Ishikawa (cell line): ENCODE measurements at regions not wholly inside any gene's neighbourhood (a gene's known extent, or its start where the extent isn't known, plus 50 kb on each side); places are given as distances from the start of the nearest gene placed in this dataset.
A peak's percentile ranks its signal among the peaks of the same experiment; 100 is the strongest.

Source experiments
- CEBPB ChIP-seq: IDR thresholded peaks from 2 replicates; pipeline ENCODE4 v1.6.1; 2012
- CREB1 ChIP-seq: IDR thresholded peaks from 2 replicates; pipeline ENCODE4 v1.6.1; 2012; ENCODE audit warnings: low read depth
- EGR1 ChIP-seq: IDR thresholded peaks from 2 replicates; pipeline ENCODE4 v1.6.1; 2012
- EP300 ChIP-seq: IDR thresholded peaks from 2 replicates; pipeline ENCODE4 v1.6.1; 2012; ENCODE audit warnings: borderline replicate concordance
- FOXM1 ChIP-seq: IDR thresholded peaks from 2 replicates; pipeline ENCODE4 v1.6.1; 2012; ENCODE audit warnings: low read depth, borderline replicate concordance
- NFIC ChIP-seq: IDR thresholded peaks from 2 replicates; pipeline ENCODE4 v1.6.1; 2012
- RAD21 ChIP-seq: IDR thresholded peaks from 2 replicates; pipeline ENCODE4 v1.6.1; 2012; ENCODE audit warnings: low read depth
- TAF1 ChIP-seq: IDR thresholded peaks from 2 replicates; pipeline ENCODE4 v1.6.1; 2012; ENCODE audit warnings: low read depth, mild to moderate bottlenecking
- TCF12 ChIP-seq: IDR thresholded peaks from 2 replicates; pipeline ENCODE4 v1.6.1; 2012; ENCODE audit warnings: low read depth
- TEAD4 ChIP-seq: IDR thresholded peaks from 2 replicates; pipeline ENCODE4 v1.6.1; 2012
- YY1 ChIP-seq: IDR thresholded peaks from 2 replicates; pipeline ENCODE4 v1.6.1; 2012; ENCODE audit warnings: low read depth
- ZBTB7A ChIP-seq: IDR thresholded peaks from 2 replicates; pipeline ENCODE4 v1.6.1; 2012; ENCODE audit warnings: low read depth
- TF ChIP-seq, protein P1 (sequence below): IDR thresholded peaks from 2 replicates; pipeline ENCODE4 v1.6.1; 2012; ENCODE audit warnings: low read depth, mild to moderate bottlenecking
- TF ChIP-seq, protein P2 (sequence below): IDR thresholded peaks from 2 replicates; pipeline ENCODE4 v1.6.1; 2012
- TF ChIP-seq, protein P3 (sequence below): IDR thresholded peaks from 2 replicates; pipeline ENCODE4 v1.6.1; 2012

DNA sequence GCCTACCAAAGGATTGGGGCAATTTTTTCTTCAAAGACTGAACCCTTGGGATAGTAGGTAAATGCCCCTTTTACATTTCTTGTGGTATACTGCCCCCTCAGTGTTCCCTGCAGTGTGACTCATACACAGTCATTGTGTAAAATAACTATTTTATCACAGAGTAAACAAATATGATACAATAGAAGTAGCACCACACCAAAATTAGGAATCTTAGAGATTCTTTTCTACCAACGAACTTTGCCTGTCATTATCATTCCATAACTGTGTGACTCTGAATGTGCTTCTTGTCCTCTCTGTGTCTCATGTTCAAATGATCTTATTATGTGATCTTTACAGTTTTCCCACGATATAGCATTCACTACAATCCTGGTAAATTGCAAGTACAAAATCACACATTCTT lies 517.0 kb downstream of the ZIC3 start:
- TF ChIP-seq TCF12, result no peak
- TF ChIP-seq, protein P1, sequence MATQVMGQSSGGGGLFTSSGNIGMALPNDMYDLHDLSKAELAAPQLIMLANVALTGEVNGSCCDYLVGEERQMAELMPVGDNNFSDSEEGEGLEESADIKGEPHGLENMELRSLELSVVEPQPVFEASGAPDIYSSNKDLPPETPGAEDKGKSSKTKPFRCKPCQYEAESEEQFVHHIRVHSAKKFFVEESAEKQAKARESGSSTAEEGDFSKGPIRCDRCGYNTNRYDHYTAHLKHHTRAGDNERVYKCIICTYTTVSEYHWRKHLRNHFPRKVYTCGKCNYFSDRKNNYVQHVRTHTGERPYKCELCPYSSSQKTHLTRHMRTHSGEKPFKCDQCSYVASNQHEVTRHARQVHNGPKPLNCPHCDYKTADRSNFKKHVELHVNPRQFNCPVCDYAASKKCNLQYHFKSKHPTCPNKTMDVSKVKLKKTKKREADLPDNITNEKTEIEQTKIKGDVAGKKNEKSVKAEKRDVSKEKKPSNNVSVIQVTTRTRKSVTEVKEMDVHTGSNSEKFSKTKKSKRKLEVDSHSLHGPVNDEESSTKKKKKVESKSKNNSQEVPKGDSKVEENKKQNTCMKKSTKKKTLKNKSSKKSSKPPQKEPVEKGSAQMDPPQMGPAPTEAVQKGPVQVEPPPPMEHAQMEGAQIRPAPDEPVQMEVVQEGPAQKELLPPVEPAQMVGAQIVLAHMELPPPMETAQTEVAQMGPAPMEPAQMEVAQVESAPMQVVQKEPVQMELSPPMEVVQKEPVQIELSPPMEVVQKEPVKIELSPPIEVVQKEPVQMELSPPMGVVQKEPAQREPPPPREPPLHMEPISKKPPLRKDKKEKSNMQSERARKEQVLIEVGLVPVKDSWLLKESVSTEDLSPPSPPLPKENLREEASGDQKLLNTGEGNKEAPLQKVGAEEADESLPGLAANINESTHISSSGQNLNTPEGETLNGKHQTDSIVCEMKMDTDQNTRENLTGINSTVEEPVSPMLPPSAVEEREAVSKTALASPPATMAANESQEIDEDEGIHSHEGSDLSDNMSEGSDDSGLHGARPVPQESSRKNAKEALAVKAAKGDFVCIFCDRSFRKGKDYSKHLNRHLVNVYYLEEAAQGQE, result no peak

DNA sequence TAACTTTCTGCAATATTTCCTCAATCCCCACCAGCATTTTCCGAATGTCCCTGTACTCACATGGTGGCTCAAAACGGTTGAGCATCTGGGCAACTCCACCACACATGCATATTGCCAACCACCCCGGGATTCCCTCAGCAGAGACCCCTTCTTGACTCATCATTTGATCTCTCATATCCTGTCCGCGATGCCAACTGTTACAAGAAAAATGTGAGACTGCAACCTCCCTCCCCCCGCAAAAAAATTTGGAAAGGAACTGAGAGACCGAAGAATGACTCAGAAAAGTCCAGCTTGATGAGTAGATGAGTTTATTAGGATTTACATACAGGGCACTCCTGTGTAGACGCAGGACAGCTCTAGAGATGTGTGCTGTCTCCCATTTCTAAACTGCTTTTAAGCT lies 561.4 kb downstream of the ZIC3 start:
- TF ChIP-seq TCF12 (no peak), FOXM1 (no peak), EP300 (no peak), CREB1 (no peak), CEBPB (no peak), TAF1 (no peak), TEAD4 (no peak), RAD21 (no peak), ZBTB7A (no peak), EGR1 (no peak)
- TF ChIP-seq, protein P2, sequence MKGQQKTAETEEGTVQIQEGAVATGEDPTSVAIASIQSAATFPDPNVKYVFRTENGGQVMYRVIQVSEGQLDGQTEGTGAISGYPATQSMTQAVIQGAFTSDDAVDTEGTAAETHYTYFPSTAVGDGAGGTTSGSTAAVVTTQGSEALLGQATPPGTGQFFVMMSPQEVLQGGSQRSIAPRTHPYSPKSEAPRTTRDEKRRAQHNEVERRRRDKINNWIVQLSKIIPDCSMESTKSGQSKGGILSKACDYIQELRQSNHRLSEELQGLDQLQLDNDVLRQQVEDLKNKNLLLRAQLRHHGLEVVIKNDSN, result no peak

DNA sequence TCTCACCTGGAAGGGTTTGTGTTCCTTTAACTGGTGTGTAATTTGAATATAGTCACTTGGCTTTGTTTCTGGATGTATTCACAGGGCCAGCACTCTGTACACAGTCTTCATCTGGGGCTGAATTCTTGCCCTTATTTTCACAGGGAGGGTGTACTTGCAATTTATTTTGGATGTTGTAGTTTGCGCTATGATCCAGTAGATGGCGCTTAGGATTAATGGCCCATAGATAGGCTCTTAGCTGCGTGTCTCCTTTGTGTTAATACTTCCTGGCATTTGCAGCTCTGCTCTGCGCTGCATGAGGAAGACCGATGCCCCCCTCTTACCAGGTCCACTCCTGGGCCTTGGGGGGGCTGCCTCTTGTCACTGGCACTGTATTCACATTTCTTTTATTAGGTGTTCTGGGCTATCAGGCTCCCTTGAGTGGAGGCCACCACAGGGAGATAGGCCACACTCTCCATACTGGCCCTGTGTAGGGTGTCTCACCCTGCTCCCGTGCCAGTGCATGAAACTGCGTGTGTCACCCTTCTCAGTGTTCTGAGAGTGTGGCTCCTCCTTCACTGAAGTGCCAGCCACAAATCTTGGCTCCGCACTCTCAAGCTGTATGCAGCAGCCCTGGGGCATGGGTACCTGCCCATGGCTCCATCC lies 562.2 kb downstream of the ZIC3 start:
- no peak for TF ChIP-seq CREB1
- peak; percentile 44 for TF ChIP-seq RAD21

DNA sequence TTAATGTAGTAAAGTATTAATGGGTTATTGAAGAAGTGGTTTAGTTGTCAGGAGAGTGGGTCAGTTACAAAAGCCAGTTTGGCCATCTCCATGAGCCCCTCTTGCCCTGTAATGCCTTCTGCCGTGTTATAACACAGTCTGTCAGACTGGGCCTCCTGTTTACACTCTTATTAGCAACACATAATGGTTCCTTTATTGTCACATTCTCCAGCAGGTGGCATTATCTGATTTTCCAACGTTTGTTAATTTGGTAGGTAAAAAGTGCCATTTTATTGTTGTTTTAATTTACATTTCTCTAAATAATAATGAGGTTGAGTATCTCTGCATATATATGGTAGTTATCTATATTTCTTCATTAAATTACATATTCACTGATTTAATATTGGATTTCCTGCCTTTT lies 560.8 kb downstream of the FGF13 start:
- TF ChIP-seq RAD21, result peak; percentile 4; the same call in 1 of the 2 replicates
- TF ChIP-seq TCF12, result no peak

DNA sequence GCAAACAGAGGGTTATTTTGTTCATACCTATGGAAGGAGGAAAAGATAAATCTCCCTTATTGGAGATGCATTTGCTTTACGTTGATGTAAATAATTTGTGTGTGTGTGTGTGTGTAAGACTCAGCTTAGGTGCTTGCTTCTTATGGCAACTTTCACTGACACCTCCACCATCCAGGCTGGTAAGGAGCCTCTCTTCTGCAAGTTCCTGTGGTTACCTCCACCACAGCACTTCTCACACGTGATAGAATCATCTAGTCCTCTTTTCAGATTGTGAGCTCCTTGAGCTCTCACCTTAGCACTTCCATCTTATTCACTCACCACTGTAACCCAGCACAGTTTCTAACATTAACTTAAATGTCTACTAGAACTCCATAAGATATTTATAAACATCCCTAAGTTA lies 553.7 kb downstream of the FGF13 start:
- no peak for TF ChIP-seq TCF12

DNA sequence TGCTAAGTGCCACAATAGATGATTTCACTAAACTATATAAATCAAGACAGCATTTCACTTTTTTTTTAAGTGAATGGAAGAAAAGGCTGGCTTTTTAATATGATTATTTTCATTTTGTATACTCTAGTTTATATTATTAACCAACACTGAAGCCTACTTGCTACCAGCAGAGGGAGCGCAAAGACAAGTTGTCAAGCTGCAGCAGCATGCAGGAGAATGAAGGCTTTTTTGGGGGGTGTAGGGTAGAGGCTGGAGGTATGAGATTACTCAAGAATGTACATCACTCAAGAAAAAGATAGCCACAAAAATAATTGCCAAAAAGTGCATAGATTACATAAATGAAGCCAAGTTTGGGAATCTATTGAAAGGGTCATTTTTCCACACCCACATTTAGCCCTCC lies 519.5 kb downstream of the FGF13 start:
- no peak for TF ChIP-seq TEAD4
- TF ChIP-seq, protein P1, result no peak
- no peak for TF ChIP-seq EP300
- no peak for TF ChIP-seq CEBPB
- TF ChIP-seq ZBTB7A, result no peak
- peak; percentile 51 for TF ChIP-seq RAD21

DNA sequence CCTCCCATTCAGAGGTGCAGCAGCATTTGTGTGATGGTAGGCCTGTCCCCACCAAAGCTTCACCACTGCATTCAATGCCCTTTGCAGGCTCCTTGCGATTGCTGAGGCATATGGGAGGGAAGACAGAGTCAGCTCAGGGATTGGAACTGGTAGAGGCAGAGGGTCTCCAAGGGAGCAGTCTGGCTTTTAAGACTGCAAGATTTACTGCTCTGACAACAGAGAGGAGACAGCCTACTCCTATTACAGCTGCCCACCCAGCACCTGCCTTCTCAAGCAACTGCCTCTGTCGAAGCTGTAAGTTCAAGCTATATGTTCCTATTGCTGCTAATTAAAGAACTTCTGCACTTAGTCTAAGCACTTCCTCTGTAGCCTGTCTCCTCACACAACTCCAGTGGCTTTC lies 481.8 kb downstream of the FGF13 start:
- TF ChIP-seq RAD21, result no peak

DNA sequence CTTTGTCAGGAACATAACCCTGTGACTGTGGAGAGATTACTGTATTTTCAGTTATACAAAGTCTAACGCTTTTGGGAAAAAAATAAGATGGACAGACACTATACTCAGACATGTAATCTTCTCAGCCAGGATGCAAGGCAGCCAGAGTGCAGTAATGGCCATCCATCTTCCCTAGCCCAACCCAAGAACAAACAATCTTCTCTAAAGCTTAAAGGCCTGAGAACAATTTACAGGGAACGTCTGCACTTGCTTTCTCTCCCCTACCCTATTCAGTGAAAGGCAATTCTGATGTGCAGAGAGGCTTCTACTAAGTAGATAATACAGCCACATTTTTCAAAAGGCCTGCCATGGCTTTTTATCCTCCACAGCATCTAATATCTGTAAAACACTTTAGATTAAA lies 471.3 kb downstream of the FGF13 start:
- no peak for TF ChIP-seq TEAD4
- no peak for TF ChIP-seq RAD21
- TF ChIP-seq TAF1, result no peak
- no peak for TF ChIP-seq NFIC
- TF ChIP-seq CREB1, result no peak
- TF ChIP-seq, protein P2, result no peak
- TF ChIP-seq, protein P3, sequence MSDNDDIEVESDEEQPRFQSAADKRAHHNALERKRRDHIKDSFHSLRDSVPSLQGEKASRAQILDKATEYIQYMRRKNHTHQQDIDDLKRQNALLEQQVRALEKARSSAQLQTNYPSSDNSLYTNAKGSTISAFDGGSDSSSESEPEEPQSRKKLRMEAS, result no peak
- TF ChIP-seq ZBTB7A, result no peak
- no peak for TF ChIP-seq YY1
- no peak for TF ChIP-seq CEBPB
- TF ChIP-seq FOXM1, result no peak
- no peak for TF ChIP-seq EP300
- TF ChIP-seq TCF12, result no peak
- TF ChIP-seq, protein P1, result no peak
- TF ChIP-seq EGR1, result no peak
